ENCODE measurements at regions not wholly inside any gene's neighbourhood (a gene's known extent, or its start where the extent isn't known, plus 50 kb on each side); places are given as distances from the start of the nearest gene placed in this dataset.

GRCh38 chr5:92911851-92912250 lies 669.2 kb downstream of the NR2F1-AS1 start (continued):
- no peak for TF ChIP-seq ZNF687 (IDR thresholded peaks at IDR 0.05)
- TF ChIP-seq RAD51 (IDR thresholded peaks at IDR 0.05): no peak
- TF ChIP-seq RELA (IDR thresholded peaks at IDR 0.05; ENCODE audit: borderline replicate concordance, partially characterized antibody): no peak

- ChIA-PET SMC1A (ENCODE audit: uncharacterized antibody, unreplicated experiment) (interaction anchor here (0.7 kb wide), 1 partner anchor 13 kb away, joined by 4 read pairs; no protein-coding TSS in a partner anchor), RAD21 (ENCODE audit: unreplicated experiment) (no interaction called here), POLR2A (interaction anchor here (0.6 kb wide), 1 partner anchor 116 kb away, joined by 3 read pairs; no protein-coding TSS in a partner anchor), CTCF (no interaction called here)
- TF ChIP-seq STAT3 (IDR thresholded peaks at IDR 0.05; ENCODE audit: low read depth, low read length) (no peak), FOS (IDR thresholded peaks at IDR 0.05; ENCODE audit: borderline replicate concordance, extremely low read depth, insufficient read length) (no peak), FOXM1 (IDR thresholded peaks at IDR 0.05; ENCODE audit: low read depth, low read length) (no peak), PRDM15 (CRISPR knock-in tag; IDR thresholded peaks at IDR 0.05) (no peak), IKZF2 (IDR thresholded peaks at IDR 0.05) (no peak), RBBP5 (conservative IDR thresholded peaks at IDR 0.05) (no peak), TARDBP (IDR thresholded peaks at IDR 0.05; ENCODE audit: borderline replicate concordance) (no peak), SMAD1 (IDR thresholded peaks at IDR 0.05; ENCODE audit: low read depth, partially characterized antibody) (no peak), E4F1 (IDR thresholded peaks at IDR 0.05; ENCODE audit: borderline replicate concordance, partially characterized antibody) (no peak), NFYA (IDR thresholded peaks at IDR 0.05; ENCODE audit: borderline replicate concordance, low read depth, low read length) (no peak)
- no peak overlapping the region for H3K9ac ChIP-seq (ENCODE audit: control insufficient read depth, insufficient read depth, low read length)
- no peak overlapping the region for H3K4me2 ChIP-seq (ENCODE audit: control insufficient read depth, insufficient read depth)
- H3K27me3 ChIP-seq (replicated peaks in 1 of 2; ENCODE audit: control insufficient read depth in 2 of 2, insufficient read depth in 2 of 2, low read length in 1 of 2): no peaks in the 10 kb centered on the region
- H4K20me1 ChIP-seq (ENCODE audit: control insufficient read depth, insufficient read depth): no peaks in the 10 kb centered on the region
- H3K4me1 ChIP-seq (ENCODE audit: control insufficient read depth, insufficient read depth, low read length): peaks cover 4% of the 10 kb centered on the region; the same call in 1 of the 2 replicates
- no TSS peak for BruUV-seq (replicated peaks)
- no peaks in the 10 kb centered on the region for H3K9me3 ChIP-seq (replicated peaks; ENCODE audit: control insufficient read depth, insufficient read depth, low read length)
- no peaks in the 10 kb centered on the region for H3K36me3 ChIP-seq (ENCODE audit: control insufficient read depth in 2 of 2, insufficient read depth in 2 of 2, low read length in 1 of 2)
- H2AFZ ChIP-seq (ENCODE audit: control insufficient read depth, low read depth, low read length): no peak overlapping the region
- DNase-seq (ENCODE audit: low read depth, low spot score) (no peak), ATAC-seq (no peak), FAIRE-seq (no peak)
- intact Hi-C loops (cut with micrococcal nuclease; ENCODE audit: unreplicated experiment) (loop anchor here (10.0 kb wide), 1 partner anchor 894 kb away; no protein-coding TSS in a partner anchor), in situ Hi-C loops (cut with MboI) (no loop called here)
- H3K4me3 ChIP-seq: no peak overlapping the region
- H3K27ac ChIP-seq (ENCODE audit: control insufficient read depth, insufficient read depth): no peak overlapping the region
- no peaks in the 10 kb centered on the region for H3K79me2 ChIP-seq (ENCODE audit: control insufficient read depth, insufficient read depth, low read length)
Observed at GRCh38 chr5:92911293-92911692, 669.7 kb downstream of the NR2F1-AS1 start.

Measured in GM12878 (cell line).